ENCODE measurements at regions not wholly inside any gene's neighbourhood (a gene's known extent, or its start where the extent isn't known, plus 50 kb on each side); places are given as distances from the start of the nearest gene placed in this dataset.

DNA sequence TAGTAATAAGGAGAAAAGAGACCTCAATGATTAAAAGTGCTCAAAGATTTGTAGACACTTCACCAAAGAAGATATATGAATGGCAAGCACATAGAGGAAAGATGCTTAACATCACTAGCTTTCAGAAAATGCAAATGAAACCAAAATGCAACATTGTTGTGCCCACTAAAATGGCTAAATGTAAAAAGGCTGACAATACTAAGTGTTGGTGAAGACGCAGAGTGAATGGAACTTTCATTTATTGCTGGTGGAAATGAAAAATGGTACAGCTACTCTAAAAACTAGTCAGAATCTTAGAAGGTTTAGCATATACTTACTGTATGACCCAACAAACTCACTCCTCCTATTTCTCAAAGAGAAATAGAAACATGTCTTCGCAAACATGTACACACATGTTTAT lies 212.9 kb upstream of the PITRM1 start:
- no peaks in the 10 kb centered on the region for H3K4me1 ChIP-seq
- no peaks in the 10 kb centered on the region for H3K36me3 ChIP-seq
- no peak overlapping the region for H3K4me3 ChIP-seq
- intact Hi-C loops (cut with DNase I) = no loop called here
- TF ChIP-seq, protein P1, sequence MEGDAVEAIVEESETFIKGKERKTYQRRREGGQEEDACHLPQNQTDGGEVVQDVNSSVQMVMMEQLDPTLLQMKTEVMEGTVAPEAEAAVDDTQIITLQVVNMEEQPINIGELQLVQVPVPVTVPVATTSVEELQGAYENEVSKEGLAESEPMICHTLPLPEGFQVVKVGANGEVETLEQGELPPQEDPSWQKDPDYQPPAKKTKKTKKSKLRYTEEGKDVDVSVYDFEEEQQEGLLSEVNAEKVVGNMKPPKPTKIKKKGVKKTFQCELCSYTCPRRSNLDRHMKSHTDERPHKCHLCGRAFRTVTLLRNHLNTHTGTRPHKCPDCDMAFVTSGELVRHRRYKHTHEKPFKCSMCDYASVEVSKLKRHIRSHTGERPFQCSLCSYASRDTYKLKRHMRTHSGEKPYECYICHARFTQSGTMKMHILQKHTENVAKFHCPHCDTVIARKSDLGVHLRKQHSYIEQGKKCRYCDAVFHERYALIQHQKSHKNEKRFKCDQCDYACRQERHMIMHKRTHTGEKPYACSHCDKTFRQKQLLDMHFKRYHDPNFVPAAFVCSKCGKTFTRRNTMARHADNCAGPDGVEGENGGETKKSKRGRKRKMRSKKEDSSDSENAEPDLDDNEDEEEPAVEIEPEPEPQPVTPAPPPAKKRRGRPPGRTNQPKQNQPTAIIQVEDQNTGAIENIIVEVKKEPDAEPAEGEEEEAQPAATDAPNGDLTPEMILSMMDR (IDR thresholded peaks at IDR 0.05) = no peak
- DNase-seq = no peak
- H3K27ac ChIP-seq = no peak overlapping the region
- H3K9ac ChIP-seq (ENCODE audit: low read depth in 2 of 2, low read length in 2 of 2) = no peak overlapping the region
- no peaks in the 10 kb centered on the region for H3K9me3 ChIP-seq
- no peaks in the 10 kb centered on the region for H3K27me3 ChIP-seq

DNA sequence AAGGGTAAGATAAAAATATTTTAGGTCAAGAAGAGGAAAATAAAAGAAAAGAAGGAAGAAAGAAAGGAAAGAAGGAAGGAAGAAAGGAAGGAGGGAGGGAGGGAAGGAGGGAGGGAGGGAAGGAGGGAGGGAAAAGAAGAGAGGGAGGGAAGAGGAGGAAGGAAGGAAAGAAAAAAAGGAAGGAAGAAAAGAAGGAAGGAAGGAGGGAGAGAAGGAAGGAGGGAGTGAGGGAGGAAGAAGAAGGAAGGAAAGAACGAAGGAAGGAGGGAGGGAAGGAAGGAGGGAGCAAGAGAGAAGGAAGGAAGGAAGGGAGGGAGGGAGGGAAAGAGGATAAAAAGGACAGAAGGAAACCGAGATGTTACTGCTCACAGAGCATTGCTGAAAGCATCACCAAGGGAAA lies 209.5 kb upstream of the PITRM1 start:
- no peak overlapping the region for H3K27ac ChIP-seq
- no peaks in the 10 kb centered on the region for H3K36me3 ChIP-seq
- TF ChIP-seq, protein P1 (IDR thresholded peaks at IDR 0.05) = no peak
- no peaks in the 10 kb centered on the region for H3K4me1 ChIP-seq
- intact Hi-C loops (cut with DNase I) = no loop called here
- H3K9ac ChIP-seq (ENCODE audit: low read depth in 2 of 2, low read length in 2 of 2) = no peak overlapping the region
- no peaks in the 10 kb centered on the region for H3K27me3 ChIP-seq
- no peaks in the 10 kb centered on the region for H3K9me3 ChIP-seq
- DNase-seq = no peak
- no peak overlapping the region for H3K4me3 ChIP-seq

DNA sequence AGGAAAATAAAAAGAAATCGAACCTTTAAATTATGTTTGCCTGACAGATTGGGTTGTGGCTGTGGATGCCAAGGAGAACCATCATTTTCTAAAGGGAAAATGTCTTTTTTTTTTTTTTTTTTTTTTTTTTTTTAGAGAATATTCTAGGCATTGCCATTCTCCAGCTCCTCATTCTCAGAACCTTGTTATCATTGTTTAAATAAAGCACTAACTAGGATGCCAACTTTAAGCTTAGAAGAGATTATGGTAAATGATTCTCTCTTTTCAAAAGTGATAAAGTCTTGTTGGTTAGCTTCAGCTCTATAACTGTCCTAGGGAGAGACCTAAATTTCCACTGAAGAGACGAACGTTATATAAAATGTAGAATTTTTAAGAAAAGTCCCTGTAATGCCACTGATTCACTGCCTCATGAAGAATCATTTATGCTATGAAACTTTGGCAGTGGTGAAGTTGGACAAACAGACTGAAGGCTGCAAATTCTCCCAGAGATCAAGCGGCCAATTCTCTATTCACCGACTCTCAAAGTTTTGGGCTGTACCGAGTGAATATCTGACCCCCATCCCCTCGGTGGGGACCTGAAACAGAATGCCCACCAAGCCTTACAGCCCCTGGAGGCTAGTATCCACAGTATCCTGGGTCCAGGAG lies 207.9 kb upstream of the PITRM1 start:
- H3K9me3 ChIP-seq = no peaks in the 10 kb centered on the region
- H3K9ac ChIP-seq (ENCODE audit: low read depth in 2 of 2, low read length in 2 of 2) = no peak overlapping the region
- intact Hi-C loops (cut with DNase I) = no loop called here
- no peaks in the 10 kb centered on the region for H3K36me3 ChIP-seq
- H3K27ac ChIP-seq = no peak overlapping the region
- no peak overlapping the region for H3K4me3 ChIP-seq
- TF ChIP-seq, protein P1 (IDR thresholded peaks at IDR 0.05) = no peak
- no peak for DNase-seq
- H3K27me3 ChIP-seq = no peaks in the 10 kb centered on the region
- no peaks in the 10 kb centered on the region for H3K4me1 ChIP-seq

DNA sequence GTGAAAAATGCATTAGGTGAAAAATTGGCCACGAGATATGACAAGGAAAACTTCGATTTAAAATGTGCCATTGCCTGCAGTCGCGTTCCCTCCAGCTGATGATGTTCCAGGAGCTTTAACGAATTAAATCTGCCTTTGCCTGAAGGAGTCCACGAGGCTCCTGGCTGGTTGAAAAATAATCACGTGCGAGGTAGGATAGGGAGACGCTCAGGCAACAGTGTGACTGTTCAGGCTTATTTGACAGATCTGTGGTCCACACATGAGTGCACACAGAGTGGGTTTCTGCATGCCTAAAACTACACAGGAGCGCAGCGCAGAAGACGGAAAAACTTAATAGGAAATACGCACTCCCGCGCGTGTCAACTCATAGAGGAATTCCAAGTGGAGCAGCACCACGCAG lies 204.0 kb upstream of the PITRM1 start:
- no peak overlapping the region for H3K4me3 ChIP-seq
- H3K27ac ChIP-seq = no peak overlapping the region
- DNase-seq = no peak
- TF ChIP-seq, protein P1 (IDR thresholded peaks at IDR 0.05) = no peak
- intact Hi-C loops (cut with DNase I) = no loop called here
- no peak overlapping the region for H3K9ac ChIP-seq (ENCODE audit: low read depth in 2 of 2, low read length in 2 of 2)
- no peaks in the 10 kb centered on the region for H3K4me1 ChIP-seq
- H3K9me3 ChIP-seq = no peaks in the 10 kb centered on the region
- H3K36me3 ChIP-seq = no peaks in the 10 kb centered on the region
- no peaks in the 10 kb centered on the region for H3K27me3 ChIP-seq

DNA sequence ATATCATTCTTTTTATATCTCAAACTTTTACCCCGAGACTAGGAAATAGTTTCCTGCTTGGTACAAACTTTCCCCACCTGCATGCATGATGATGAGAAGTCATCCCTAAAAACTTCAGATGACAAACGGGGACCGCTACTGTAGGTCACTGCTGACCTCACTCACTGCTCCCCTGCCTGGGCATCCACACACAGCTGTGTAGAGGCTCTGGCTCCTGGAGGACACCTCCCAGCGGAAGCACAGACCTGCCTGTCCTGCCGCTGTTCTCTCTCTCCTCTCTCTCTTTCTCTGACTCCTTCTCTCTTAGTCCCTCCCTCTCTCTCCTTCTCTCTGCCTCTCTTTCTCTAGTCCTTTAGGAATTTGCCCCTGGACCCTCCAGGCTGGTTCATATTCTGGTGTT lies 202.9 kb upstream of the PITRM1 start:
- Histone ChIP-seq H3K9ac (ENCODE audit: low read depth in 2 of 2, low read length in 2 of 2) (no peak overlapping the region), H3K27ac (no peak overlapping the region), H3K27me3 (no peaks in the 10 kb centered on the region), H3K4me3 (no peak overlapping the region), H3K36me3 (no peaks in the 10 kb centered on the region), H3K4me1 (no peaks in the 10 kb centered on the region), H3K9me3 (no peaks in the 10 kb centered on the region)
- TF ChIP-seq, protein P1 (IDR thresholded peaks at IDR 0.05) = no peak
- intact Hi-C loops (cut with DNase I) = no loop called here
- no peak for DNase-seq
